ENCODE measurements at regions not wholly inside any gene's neighbourhood (a gene's known extent, or its start where the extent isn't known, plus 50 kb on each side); places are given as distances from the start of the nearest gene placed in this dataset.

DNA sequence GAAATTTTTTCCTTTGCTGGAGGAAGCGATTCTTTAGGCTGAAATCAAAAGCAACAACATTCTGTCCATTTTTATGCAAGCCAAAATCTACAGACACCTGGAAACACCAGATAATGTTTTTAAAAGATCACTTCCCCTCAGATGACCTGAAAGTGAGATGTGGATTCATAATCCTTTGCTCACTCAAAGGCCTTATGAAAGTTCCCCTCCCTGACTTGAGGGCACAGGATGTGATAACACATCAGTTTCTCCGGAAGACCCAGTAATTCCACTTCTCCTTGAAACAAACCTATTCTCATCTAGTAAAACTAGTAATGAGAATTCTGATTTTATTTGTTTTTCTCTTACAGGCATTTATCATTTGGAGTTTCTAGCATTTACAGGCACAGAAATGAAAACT lies 218.3 kb upstream of the RND3 start:
- Histone ChIP-seq H3K27me3 (ENCODE audit: low read depth, low read length) (no peaks in the 10 kb centered on the region), H2AFZ (ENCODE audit: low read depth, low read length) (no peak overlapping the region), H3K27ac (ENCODE audit: low read length) (peak overlapping the region; percentile 84), H3K9ac (ENCODE audit: low read length) (no peak overlapping the region), H3K79me2 (ENCODE audit: low read length) (no peaks in the 10 kb centered on the region), H3K9me3 (ENCODE audit: insufficient read depth, low read length) (no peaks in the 10 kb centered on the region), H3K4me2 (ENCODE audit: low read length) (peak overlapping the region; percentile 42), H4K20me1 (ENCODE audit: insufficient read depth, low read length) (no peaks in the 10 kb centered on the region), H3K36me3 (replicated peaks; ENCODE audit: low read depth, low read length) (no peaks in the 10 kb centered on the region), H3K4me1 (ENCODE audit: low read length) (peaks cover 35% of the 10 kb centered on the region), H3K4me3 (ENCODE audit: low read length) (no peak overlapping the region)
- TF ChIP-seq EZH2phosphoT487 (IDR thresholded peaks at IDR 0.05; ENCODE audit: low read depth) = no peak
- TF ChIP-seq, protein P1, sequence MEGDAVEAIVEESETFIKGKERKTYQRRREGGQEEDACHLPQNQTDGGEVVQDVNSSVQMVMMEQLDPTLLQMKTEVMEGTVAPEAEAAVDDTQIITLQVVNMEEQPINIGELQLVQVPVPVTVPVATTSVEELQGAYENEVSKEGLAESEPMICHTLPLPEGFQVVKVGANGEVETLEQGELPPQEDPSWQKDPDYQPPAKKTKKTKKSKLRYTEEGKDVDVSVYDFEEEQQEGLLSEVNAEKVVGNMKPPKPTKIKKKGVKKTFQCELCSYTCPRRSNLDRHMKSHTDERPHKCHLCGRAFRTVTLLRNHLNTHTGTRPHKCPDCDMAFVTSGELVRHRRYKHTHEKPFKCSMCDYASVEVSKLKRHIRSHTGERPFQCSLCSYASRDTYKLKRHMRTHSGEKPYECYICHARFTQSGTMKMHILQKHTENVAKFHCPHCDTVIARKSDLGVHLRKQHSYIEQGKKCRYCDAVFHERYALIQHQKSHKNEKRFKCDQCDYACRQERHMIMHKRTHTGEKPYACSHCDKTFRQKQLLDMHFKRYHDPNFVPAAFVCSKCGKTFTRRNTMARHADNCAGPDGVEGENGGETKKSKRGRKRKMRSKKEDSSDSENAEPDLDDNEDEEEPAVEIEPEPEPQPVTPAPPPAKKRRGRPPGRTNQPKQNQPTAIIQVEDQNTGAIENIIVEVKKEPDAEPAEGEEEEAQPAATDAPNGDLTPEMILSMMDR (IDR thresholded peaks at IDR 0.05; ENCODE audit: low read depth, low read length) = no peak

- Histone ChIP-seq H3K27ac (ENCODE audit: low read length) (peak overlapping the region; percentile 84), H4K20me1 (ENCODE audit: insufficient read depth, low read length) (no peaks in the 10 kb centered on the region), H3K4me3 (ENCODE audit: low read length) (no peak overlapping the region), H3K4me2 (ENCODE audit: low read length) (peak overlapping the region; percentile 42), H3K79me2 (ENCODE audit: low read length) (no peaks in the 10 kb centered on the region), H3K36me3 (replicated peaks; ENCODE audit: low read depth, low read length) (no peaks in the 10 kb centered on the region), H3K9ac (ENCODE audit: low read length) (peak overlapping the region; percentile 16; the same call in 1 of the 2 replicates), H3K9me3 (ENCODE audit: insufficient read depth, low read length) (no peaks in the 10 kb centered on the region), H3K27me3 (ENCODE audit: low read depth, low read length) (no peaks in the 10 kb centered on the region), H2AFZ (ENCODE audit: low read depth, low read length) (no peak overlapping the region), H3K4me1 (ENCODE audit: low read length) (peaks cover 35% of the 10 kb centered on the region)
- TF ChIP-seq EZH2phosphoT487 (IDR thresholded peaks at IDR 0.05; ENCODE audit: low read depth) = no peak
- TF ChIP-seq, protein P1 (IDR thresholded peaks at IDR 0.05; ENCODE audit: low read depth, low read length) = no peak
Measured at GRCh38 chr2:150705357-150705756, 217.9 kb upstream of the RND3 start.

DNA sequence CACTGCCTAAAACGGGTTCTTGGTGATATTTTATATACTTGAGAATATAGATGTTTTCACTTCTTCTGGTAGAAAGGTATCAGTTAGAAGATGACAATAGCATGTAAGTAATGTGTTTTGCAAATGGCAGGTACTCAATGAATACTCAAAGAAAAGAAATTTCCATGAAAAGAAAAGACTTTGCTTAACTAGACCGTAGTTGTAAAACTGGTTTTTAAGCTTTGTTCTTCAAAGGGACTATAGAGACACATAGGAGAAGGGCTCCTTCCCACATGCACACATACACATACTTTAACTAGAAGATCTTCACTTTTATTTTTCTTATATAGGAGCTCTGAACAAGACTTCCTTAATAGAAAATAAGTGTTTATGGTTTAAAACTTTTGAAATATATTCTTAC lies 215.3 kb upstream of the RND3 start:
- Histone ChIP-seq H4K20me1 (ENCODE audit: insufficient read depth, low read length) (no peaks in the 10 kb centered on the region), H3K4me1 (ENCODE audit: low read length) (peaks cover 31% of the 10 kb centered on the region), H3K9me3 (ENCODE audit: insufficient read depth, low read length) (no peaks in the 10 kb centered on the region), H2AFZ (ENCODE audit: low read depth, low read length) (no peak overlapping the region), H3K9ac (ENCODE audit: low read length) (no peak overlapping the region), H3K36me3 (replicated peaks; ENCODE audit: low read depth, low read length) (no peaks in the 10 kb centered on the region), H3K27me3 (ENCODE audit: low read depth, low read length) (no peaks in the 10 kb centered on the region), H3K4me3 (ENCODE audit: low read length) (no peak overlapping the region), H3K4me2 (ENCODE audit: low read length) (no peak overlapping the region), H3K27ac (ENCODE audit: low read length) (no peak overlapping the region), H3K79me2 (ENCODE audit: low read length) (no peaks in the 10 kb centered on the region)
- TF ChIP-seq, protein P1 (IDR thresholded peaks at IDR 0.05; ENCODE audit: low read depth, low read length) = no peak
- no peak for TF ChIP-seq EZH2phosphoT487 (IDR thresholded peaks at IDR 0.05; ENCODE audit: low read depth)

GRCh38 chr2:150700666-150701580 lies 213.5 kb upstream of the RND3 start:
- Histone ChIP-seq H3K4me1 (ENCODE audit: low read length) (peaks cover 13% of the 10 kb centered on the region), H3K4me3 (ENCODE audit: low read length) (no peak overlapping the region), H3K27ac (ENCODE audit: low read length) (no peak overlapping the region), H3K79me2 (ENCODE audit: low read length) (no peaks in the 10 kb centered on the region), H3K9me3 (ENCODE audit: insufficient read depth, low read length) (no peaks in the 10 kb centered on the region), H3K27me3 (ENCODE audit: low read depth, low read length) (no peaks in the 10 kb centered on the region), H3K9ac (ENCODE audit: low read length) (no peak overlapping the region), H4K20me1 (ENCODE audit: insufficient read depth, low read length) (no peaks in the 10 kb centered on the region), H2AFZ (ENCODE audit: low read depth, low read length) (no peak overlapping the region), H3K36me3 (replicated peaks; ENCODE audit: low read depth, low read length) (no peaks in the 10 kb centered on the region), H3K4me2 (ENCODE audit: low read length) (no peak overlapping the region)
- TF ChIP-seq, protein P1 (IDR thresholded peaks at IDR 0.05; ENCODE audit: low read depth, low read length) = no peak
- no peak for TF ChIP-seq EZH2phosphoT487 (IDR thresholded peaks at IDR 0.05; ENCODE audit: low read depth)

Data from OCI-LY3 (cell line).